T1000 (cell line): ENCODE measurements at regions not wholly inside any gene's neighbourhood (a gene's known extent, or its start where the extent isn't known, plus 50 kb on each side); places are given as distances from the start of the nearest gene placed in this dataset.
"Not testable (repeated sequence)": the region's sequence is repeated elsewhere in the genome, so short reads cannot be mapped to it uniquely, and the experiment has no call there.

ENCODE experiments used
- DNase-seq: peaks from one replicate; lab custom pipeline; 2025; ENCODE audit warnings: mixed read lengths; lab: John Stamatoyannopoulos, UW

- DNase-seq: not testable (repeated sequence)
Observed at GRCh38 chr10:46645110-46645509, 66.2 kb downstream of the SYT15 start.

- DNase-seq: not testable (repeated sequence)
Observed at GRCh38 chr10:46646132-46646531, 67.2 kb downstream of the SYT15 start.

DNA sequence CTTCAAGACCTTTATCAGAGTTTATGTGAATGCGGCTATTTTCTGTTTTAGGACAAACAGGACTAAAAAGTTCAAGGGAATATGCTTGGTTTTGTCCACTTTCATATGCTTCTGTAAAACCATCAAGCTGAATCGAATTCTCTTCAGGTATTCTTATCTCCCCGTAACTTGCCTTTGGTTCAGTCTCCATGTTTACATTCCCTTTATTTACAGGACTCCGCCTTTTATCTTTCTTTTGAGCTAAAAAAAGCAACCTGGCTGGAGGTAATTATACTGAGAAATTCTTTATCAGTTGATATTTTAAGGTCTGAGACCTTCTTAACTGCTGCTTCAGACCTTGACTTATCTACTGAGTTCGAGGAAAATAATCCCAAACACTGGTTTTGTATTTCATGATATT lies 72.0 kb downstream of the SYT15 start:
- not testable (repeated sequence) for DNase-seq

- not testable (repeated sequence) for DNase-seq
Observed at GRCh38 chr10:46657437-46657836, 78.5 kb downstream of the SYT15 start.

DNA sequence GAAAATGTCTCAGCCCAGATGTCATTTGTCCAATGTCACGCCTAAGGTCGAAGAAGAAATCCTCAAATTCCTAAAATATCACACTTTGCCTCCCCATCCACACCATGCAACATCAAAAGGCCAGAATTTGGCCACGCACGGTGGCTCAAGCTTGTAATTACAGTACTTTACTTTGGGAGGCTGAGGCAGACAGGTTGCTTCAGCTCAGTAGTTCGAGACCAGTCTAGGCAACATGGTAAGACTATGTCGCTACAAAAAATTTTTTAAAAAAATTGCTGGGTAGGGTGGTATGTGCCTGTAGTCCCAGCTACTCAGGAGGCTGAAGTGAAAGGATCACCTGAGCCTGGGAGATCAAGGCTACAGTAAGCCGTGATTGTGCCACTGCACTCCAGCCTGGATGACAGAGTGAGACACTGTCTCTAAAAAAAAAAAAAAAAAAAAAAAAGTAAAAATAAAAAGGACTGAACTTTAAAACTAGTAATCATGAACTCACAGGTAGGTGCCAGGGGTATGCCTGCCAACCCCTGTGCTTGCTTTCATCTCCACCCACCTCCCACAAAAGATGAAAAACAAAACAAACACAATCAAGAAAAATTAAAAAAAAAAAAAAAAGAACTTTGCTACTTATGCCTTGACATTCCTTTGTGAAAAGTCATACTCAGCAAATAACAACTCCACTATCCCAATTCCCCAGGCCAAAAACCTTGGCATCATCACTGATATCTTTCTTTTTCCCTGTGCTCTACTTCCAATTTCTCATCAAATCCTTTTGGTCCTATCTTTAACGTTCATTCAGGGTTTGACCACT lies 81.3 kb downstream of the SYT15 start:
- not testable (repeated sequence) for DNase-seq

- not testable (repeated sequence) for DNase-seq
Observed at GRCh38 chr10:46660835-46661164, 81.9 kb downstream of the SYT15 start.

- not testable (repeated sequence) for DNase-seq
Observed at GRCh38 chr10:46665536-46665935, 86.6 kb downstream of the SYT15 start.

GRCh38 chr10:46668357-46668997 lies 89.5 kb downstream of the SYT15 start:
- DNase-seq: not testable (repeated sequence)

GRCh38 chr10:46677836-46678435 lies 99.0 kb downstream of the SYT15 start:
- DNase-seq: not testable (repeated sequence)

DNA sequence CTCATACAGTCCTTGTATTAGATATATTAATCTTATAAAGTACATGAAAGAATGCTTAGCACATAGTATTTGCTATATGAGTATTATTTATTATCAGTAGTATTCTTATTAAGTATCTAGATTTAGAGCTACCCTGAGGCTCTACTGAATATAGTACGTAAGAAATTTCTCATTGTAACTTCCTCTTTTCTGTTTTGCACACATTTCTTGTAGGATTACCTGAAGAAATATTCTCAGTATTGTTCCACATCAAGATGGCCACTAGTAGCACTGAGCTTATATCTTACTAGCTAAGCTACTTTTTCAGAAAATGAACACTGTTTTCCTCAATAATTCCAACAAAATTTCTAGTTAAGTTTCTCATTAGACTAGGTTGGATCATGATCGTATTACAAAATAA lies 112.5 kb downstream of the SYT15 start:
- not testable (repeated sequence) for DNase-seq

- not testable (repeated sequence) for DNase-seq
Observed at GRCh38 chr10:46693218-46693617, 114.3 kb downstream of the SYT15 start.

DNA sequence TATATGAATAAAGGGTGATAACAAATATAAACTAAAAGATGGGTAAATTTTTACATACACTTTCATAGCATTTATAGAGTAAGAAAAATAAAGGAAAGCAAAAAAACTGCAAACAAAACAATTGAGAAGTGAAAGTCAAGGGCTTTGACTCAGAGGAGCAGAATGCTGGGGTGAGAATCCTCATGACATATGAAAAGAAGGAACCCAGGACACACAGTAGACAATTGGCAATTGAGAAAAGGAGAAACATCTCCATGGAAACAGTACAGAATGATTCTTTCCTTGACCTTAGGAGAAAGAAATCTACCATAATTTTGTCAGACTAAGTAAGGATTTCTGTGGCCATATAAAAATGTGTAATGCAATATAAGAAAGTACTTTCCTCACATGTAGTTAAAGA lies 138.3 kb downstream of the SYT15 start:
- DNase-seq: not testable (repeated sequence)

GRCh38 chr10:46718014-46718413 lies 139.1 kb downstream of the SYT15 start:
- DNase-seq: not testable (repeated sequence)

- DNase-seq: not testable (repeated sequence)
Observed at GRCh38 chr10:46720386-46720785, 141.5 kb downstream of the SYT15 start.

- DNase-seq: not testable (repeated sequence)
Observed at GRCh38 chr10:46720811-46721518, 142.0 kb downstream of the SYT15 start.

- not testable (repeated sequence) for DNase-seq
Observed at GRCh38 chr10:46724258-46724657, 145.3 kb downstream of the SYT15 start.

GRCh38 chr10:46728359-46728758 lies 149.4 kb downstream of the SYT15 start:
- not testable (repeated sequence) for DNase-seq

DNA sequence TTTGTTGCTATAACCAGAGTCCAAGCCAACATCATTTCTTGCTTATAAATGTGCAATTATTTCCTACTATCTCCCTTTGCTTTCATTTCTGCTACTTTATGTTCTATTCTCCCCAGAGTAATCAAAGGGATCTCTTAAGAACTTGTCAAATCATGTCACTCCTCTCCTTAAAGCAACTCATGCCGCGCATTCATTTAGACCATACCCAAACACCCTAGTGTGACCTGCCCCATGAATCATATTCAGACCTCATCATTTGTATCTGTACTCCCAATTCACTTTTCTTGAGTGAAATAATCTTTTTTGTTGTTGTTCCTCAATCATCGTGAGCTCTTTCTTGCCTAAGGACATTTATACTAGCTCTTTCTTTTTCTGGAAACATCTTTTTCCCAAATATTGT lies 151.8 kb downstream of the SYT15 start:
- DNase-seq: not testable (repeated sequence)

DNA sequence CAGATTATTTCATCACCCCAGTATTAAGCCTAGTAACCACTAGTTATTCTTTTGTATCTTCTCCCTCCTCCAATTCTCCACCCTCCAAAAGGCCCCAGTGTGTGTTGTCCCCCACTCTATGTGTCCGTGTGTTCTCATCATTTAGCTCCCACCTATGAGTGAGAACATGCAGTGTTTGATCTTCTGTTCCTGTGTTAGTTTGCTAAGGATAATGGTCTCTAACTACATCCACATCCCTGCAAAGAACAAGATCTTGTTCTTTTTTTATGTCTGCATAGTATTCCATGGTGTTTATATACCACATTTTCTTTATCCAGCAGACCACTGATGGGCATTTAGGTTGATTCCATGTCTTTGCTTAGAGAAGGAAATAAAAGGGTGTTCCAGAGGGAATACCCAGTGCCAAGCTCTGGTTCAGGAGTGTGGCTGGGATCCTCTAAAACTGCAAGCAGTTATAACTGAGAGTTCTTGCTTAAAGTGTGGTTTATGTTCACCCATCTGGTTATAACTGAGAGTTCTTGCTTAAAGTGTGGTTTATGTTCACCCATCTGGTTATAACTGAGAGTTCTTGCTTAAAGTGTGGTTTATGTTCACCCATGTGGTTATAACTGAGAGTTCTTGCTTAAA lies 154.8 kb downstream of the SYT15 start:
- not testable (repeated sequence) for DNase-seq

- DNase-seq: not testable (repeated sequence)
Observed at GRCh38 chr10:46734262-46734642, 155.3 kb downstream of the SYT15 start.

GRCh38 chr10:46739919-46740318 lies 161.0 kb downstream of the SYT15 start:
- not testable (repeated sequence) for DNase-seq

DNA sequence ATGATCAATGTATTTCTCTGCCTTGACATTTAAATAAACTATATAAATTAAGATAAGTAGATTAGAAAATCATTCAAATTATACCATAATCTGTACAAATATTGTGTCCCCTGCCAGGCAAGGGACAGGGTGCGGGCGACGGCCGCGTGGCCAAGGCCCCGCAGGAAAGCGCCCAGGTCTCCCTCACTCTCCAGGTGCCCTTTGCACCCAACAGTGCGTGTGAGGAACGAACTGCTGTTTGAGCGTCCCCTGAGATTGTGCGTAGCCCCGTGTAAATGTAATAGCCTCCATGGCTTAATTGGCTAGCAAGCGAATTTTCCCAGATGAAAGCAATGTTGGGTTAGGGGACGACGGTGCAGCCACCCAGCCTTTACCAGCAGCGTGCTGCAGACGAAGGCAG lies 161.4 kb downstream of the SYT15 start:
- not testable (repeated sequence) for DNase-seq
